HEK293 (cell line): ENCODE measurements at regions not wholly inside any gene's neighbourhood (a gene's known extent, or its start where the extent isn't known, plus 50 kb on each side); places are given as distances from the start of the nearest gene placed in this dataset.

Experiments used
- MEIS1 ChIP-seq: sonication (generic); formaldehyde crosslinking; IDR thresholded peaks from 2 replicates; pipeline ENCODE4 v1.8.1; 2022; ENCODE audit warnings: missing genetic modification reagents, mild to moderate bottlenecking, borderline replicate concordance
- RBAK ChIP-seq: fragments of 450-650 bp; formaldehyde crosslinking; IDR thresholded peaks from 2 replicates; pipeline ENCODE4 v1.5.1; 2016; ENCODE audit warnings: missing biosample characterization, missing genetic modification characterization
- ZNF112 ChIP-seq: fragments of 450-650 bp; formaldehyde crosslinking; IDR thresholded peaks from 2 replicates; pipeline ENCODE4 v1.5.0; 2017; ENCODE audit warnings: missing biosample characterization, missing genetic modification characterization
- ZNF146 ChIP-seq: fragments of 450-650 bp; formaldehyde crosslinking; IDR thresholded peaks from 2 replicates; pipeline ENCODE4 v1.5.1; 2016; ENCODE audit warnings: missing biosample characterization, missing genetic modification characterization
- ZNF16 ChIP-seq: fragments of 450-650 bp; formaldehyde crosslinking; IDR thresholded peaks from 2 replicates; pipeline ENCODE4 v1.5.1; 2016; ENCODE audit warnings: low read depth, missing biosample characterization, missing genetic modification characterization
- ZNF302 ChIP-seq: fragments of 450-650 bp; formaldehyde crosslinking; IDR thresholded peaks from 2 replicates; pipeline ENCODE4 v1.5.1; 2016; ENCODE audit warnings: missing biosample characterization, missing genetic modification characterization, low read depth
- ZNF341 ChIP-seq: fragments of 450-650 bp; formaldehyde crosslinking; IDR thresholded peaks from 2 replicates; pipeline ENCODE4; 2016; ENCODE audit warnings: low read depth, missing biosample characterization, missing genetic modification characterization
- ZNF391 ChIP-seq: fragments of 450-650 bp; formaldehyde crosslinking; IDR thresholded peaks from 2 replicates; pipeline ENCODE4 v1.5.1; 2016; ENCODE audit warnings: low read depth, missing biosample characterization, missing genetic modification characterization, borderline replicate concordance
- ZNF544 ChIP-seq: fragments of 450-650 bp; formaldehyde crosslinking; IDR thresholded peaks from 2 replicates; pipeline ENCODE4 v1.5.0; 2017; ENCODE audit warnings: missing biosample characterization, missing genetic modification characterization
- ZNF560 ChIP-seq: fragments of 450-650 bp; formaldehyde crosslinking; IDR thresholded peaks from 2 replicates; pipeline ENCODE4 v1.5.1; 2017; ENCODE audit warnings: missing biosample characterization, missing genetic modification characterization, borderline replicate concordance
- ZNF768 ChIP-seq: fragments of 450-650 bp; formaldehyde crosslinking; IDR thresholded peaks from 2 replicates; pipeline ENCODE4 v1.5.1; 2018; ENCODE audit warnings: missing biosample characterization, mild to moderate bottlenecking, missing genetic modification characterization
- TF ChIP-seq, protein P1 (sequence below): fragments of 450-650 bp; formaldehyde crosslinking; conservative IDR thresholded peaks from 2 replicates; pipeline ENCODE4 v1.5.1; 2016; ENCODE audit warnings: low read depth, missing biosample characterization, missing genetic modification characterization
- TF ChIP-seq, protein P2 (sequence below): fragments of 450-650 bp; formaldehyde crosslinking; IDR thresholded peaks from 2 replicates; pipeline ENCODE4 v1.5.1; 2016; ENCODE audit warnings: missing biosample characterization, missing genetic modification characterization, low read depth
- TF ChIP-seq, protein P3 (sequence below): fragments of 450-650 bp; formaldehyde crosslinking; IDR thresholded peaks from 2 replicates; pipeline ENCODE4 v1.5.1; 2016; ENCODE audit warnings: missing biosample characterization, missing genetic modification characterization
- TF ChIP-seq, protein P4 (sequence below): fragments of 450-650 bp; formaldehyde crosslinking; IDR thresholded peaks from 2 replicates; pipeline ENCODE4 v1.5.1; 2017; ENCODE audit warnings: missing biosample characterization, missing genetic modification characterization
- TF ChIP-seq, protein P5 (sequence below): fragments of 450-650 bp; formaldehyde crosslinking; IDR thresholded peaks from 2 replicates; pipeline ENCODE4 v1.5.1; 2016; ENCODE audit warnings: missing biosample characterization, missing genetic modification characterization, borderline replicate concordance
- TF ChIP-seq, protein P6 (sequence below): fragments of 450-650 bp; formaldehyde crosslinking; IDR thresholded peaks from 2 replicates; pipeline ENCODE4 v1.5.1; 2016; ENCODE audit warnings: missing biosample characterization, missing genetic modification characterization
- TF ChIP-seq, protein P7 (sequence below): fragments of 450-650 bp; formaldehyde crosslinking; IDR thresholded peaks from 2 replicates; pipeline ENCODE4; 2016; ENCODE audit warnings: missing biosample characterization, missing genetic modification characterization
- TF ChIP-seq, protein P8 (sequence below): fragments of 450-650 bp; formaldehyde crosslinking; IDR thresholded peaks from 2 replicates; pipeline ENCODE4 v1.5.1; 2016; ENCODE audit warnings: missing biosample characterization, missing genetic modification characterization
- TF ChIP-seq, protein P9 (sequence below): fragments of 450-650 bp; formaldehyde crosslinking; IDR thresholded peaks from 2 replicates; pipeline ENCODE4 v1.5.1; 2016; ENCODE audit warnings: missing biosample characterization, missing genetic modification characterization

DNA sequence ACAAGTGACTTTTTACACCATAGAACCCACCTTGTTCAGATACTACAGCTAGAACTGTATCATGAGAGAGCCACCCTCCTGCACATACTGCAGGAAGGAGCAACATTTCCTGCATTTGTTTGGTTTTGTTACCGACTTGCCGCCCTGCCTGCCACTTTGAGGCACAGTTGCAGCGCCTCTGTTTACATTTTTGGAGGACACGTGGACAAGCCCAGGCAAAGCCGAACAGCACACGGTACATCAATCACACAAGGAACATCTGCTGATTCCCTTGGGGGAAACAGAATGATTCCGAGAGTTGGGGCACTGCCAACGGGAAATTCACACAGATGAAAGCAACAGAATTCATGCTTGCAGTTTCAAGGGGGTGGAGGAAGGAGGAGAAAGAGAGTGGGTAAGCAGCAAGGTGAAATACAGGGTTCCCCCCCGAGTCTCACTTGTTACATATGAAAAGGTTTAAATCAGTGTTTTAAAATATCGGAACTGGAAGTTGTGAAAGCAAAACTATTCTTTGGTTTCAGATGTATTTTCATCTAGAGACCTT, 110.7 kb downstream of the BTG1 start (continued):
- TF ChIP-seq, protein P1, sequence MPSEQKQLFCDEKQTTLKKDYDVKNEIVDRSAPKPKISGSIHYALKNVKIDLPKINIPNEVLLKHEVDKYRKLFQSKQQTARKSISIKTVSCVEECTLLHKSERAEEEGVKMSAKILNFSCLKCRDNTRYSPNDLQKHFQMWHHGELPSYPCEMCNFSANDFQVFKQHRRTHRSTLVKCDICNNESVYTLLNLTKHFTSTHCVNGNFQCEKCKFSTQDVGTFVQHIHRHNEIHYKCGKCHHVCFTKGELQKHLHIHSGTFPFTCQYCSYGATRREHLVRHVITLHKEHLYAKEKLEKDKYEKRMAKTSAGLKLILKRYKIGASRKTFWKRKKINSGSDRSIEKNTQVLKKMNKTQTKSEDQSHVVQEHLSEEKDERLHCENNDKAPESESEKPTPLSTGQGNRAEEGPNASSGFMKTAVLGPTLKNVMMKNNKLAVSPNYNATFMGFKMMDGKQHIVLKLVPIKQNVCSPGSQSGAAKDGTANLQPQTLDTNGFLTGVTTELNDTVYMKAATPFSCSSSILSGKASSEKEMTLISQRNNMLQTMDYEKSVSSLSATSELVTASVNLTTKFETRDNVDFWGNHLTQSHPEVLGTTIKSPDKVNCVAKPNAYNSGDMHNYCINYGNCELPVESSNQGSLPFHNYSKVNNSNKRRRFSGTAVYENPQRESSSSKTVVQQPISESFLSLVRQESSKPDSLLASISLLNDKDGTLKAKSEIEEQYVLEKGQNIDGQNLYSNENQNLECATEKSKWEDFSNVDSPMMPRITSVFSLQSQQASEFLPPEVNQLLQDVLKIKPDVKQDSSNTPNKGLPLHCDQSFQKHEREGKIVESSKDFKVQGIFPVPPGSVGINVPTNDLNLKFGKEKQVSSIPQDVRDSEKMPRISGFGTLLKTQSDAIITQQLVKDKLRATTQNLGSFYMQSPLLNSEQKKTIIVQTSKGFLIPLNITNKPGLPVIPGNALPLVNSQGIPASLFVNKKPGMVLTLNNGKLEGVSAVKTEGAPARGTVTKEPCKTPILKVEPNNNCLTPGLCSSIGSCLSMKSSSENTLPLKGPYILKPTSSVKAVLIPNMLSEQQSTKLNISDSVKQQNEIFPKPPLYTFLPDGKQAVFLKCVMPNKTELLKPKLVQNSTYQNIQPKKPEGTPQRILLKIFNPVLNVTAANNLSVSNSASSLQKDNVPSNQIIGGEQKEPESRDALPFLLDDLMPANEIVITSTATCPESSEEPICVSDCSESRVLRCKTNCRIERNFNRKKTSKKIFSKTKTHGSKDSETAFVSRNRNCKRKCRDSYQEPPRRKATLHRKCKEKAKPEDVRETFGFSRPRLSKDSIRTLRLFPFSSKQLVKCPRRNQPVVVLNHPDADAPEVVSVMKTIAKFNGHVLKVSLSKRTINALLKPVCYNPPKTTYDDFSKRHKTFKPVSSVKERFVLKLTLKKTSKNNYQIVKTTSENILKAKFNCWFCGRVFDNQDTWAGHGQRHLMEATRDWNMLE (tag by site-specific recombination): no peak
- TF ChIP-seq, protein P2, sequence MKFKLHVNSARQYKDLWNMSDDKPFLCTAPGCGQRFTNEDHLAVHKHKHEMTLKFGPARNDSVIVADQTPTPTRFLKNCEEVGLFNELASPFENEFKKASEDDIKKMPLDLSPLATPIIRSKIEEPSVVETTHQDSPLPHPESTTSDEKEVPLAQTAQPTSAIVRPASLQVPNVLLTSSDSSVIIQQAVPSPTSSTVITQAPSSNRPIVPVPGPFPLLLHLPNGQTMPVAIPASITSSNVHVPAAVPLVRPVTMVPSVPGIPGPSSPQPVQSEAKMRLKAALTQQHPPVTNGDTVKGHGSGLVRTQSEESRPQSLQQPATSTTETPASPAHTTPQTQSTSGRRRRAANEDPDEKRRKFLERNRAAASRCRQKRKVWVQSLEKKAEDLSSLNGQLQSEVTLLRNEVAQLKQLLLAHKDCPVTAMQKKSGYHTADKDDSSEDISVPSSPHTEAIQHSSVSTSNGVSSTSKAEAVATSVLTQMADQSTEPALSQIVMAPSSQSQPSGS (tag by site-specific recombination): no peak
- TF ChIP-seq, protein P3, sequence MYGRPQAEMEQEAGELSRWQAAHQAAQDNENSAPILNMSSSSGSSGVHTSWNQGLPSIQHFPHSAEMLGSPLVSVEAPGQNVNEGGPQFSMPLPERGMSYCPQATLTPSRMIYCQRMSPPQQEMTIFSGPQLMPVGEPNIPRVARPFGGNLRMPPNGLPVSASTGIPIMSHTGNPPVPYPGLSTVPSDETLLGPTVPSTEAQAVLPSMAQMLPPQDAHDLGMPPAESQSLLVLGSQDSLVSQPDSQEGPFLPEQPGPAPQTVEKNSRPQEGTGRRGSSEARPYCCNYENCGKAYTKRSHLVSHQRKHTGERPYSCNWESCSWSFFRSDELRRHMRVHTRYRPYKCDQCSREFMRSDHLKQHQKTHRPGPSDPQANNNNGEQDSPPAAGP (tag by site-specific recombination): no peak
- TF ChIP-seq ZNF391 (no peak), ZNF768 (tag by site-specific recombination) (no peak), ZNF302 (tag by site-specific recombination) (no peak), MEIS1 (CRISPR knock-in tag) (no peak), ZNF112 (tag by site-specific recombination) (no peak), RBAK (tag by site-specific recombination) (no peak), ZNF16 (tag by site-specific recombination) (no peak), ZNF146 (tag by site-specific recombination) (no peak), ZNF560 (no peak), ZNF341 (tag by site-specific recombination) (no peak), ZNF544 (no peak)
- TF ChIP-seq, protein P4, sequence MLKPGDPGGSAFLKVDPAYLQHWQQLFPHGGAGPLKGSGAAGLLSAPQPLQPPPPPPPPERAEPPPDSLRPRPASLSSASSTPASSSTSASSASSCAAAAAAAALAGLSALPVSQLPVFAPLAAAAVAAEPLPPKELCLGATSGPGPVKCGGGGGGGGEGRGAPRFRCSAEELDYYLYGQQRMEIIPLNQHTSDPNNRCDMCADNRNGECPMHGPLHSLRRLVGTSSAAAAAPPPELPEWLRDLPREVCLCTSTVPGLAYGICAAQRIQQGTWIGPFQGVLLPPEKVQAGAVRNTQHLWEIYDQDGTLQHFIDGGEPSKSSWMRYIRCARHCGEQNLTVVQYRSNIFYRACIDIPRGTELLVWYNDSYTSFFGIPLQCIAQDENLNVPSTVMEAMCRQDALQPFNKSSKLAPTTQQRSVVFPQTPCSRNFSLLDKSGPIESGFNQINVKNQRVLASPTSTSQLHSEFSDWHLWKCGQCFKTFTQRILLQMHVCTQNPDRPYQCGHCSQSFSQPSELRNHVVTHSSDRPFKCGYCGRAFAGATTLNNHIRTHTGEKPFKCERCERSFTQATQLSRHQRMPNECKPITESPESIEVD (tag by site-specific recombination): no peak
- TF ChIP-seq, protein P5, sequence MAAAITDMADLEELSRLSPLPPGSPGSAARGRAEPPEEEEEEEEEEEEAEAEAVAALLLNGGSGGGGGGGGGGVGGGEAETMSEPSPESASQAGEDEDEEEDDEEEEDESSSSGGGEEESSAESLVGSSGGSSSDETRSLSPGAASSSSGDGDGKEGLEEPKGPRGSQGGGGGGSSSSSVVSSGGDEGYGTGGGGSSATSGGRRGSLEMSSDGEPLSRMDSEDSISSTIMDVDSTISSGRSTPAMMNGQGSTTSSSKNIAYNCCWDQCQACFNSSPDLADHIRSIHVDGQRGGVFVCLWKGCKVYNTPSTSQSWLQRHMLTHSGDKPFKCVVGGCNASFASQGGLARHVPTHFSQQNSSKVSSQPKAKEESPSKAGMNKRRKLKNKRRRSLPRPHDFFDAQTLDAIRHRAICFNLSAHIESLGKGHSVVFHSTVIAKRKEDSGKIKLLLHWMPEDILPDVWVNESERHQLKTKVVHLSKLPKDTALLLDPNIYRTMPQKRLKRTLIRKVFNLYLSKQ: no peak
- TF ChIP-seq, protein P6, sequence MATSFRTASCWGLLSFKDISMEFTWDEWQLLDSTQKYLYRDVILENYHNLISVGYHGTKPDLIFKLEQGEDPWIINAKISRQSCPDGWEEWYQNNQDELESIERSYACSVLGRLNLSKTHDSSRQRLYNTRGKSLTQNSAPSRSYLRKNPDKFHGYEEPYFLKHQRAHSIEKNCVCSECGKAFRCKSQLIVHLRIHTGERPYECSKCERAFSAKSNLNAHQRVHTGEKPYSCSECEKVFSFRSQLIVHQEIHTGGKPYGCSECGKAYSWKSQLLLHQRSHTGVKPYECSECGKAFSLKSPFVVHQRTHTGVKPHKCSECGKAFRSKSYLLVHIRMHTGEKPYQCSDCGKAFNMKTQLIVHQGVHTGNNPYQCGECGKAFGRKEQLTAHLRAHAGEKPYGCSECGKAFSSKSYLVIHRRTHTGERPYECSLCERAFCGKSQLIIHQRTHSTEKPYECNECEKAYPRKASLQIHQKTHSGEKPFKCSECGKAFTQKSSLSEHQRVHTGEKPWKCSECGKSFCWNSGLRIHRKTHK: no peak
- TF ChIP-seq, protein P7, sequence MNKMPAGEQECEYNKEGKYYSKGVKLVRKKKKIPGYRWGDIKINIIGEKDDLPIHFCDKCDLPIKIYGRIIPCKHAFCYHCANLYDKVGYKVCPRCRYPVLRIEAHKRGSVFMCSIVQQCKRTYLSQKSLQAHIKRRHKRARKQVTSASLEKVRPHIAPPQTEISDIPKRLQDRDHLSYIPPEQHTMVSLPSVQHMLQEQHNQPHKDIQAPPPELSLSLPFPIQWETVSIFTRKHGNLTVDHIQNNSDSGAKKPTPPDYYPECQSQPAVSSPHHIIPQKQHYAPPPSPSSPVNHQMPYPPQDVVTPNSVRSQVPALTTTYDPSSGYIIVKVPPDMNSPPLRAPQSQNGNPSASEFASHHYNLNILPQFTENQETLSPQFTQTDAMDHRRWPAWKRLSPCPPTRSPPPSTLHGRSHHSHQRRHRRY (tag by site-specific recombination): no peak
- TF ChIP-seq, protein P8, sequence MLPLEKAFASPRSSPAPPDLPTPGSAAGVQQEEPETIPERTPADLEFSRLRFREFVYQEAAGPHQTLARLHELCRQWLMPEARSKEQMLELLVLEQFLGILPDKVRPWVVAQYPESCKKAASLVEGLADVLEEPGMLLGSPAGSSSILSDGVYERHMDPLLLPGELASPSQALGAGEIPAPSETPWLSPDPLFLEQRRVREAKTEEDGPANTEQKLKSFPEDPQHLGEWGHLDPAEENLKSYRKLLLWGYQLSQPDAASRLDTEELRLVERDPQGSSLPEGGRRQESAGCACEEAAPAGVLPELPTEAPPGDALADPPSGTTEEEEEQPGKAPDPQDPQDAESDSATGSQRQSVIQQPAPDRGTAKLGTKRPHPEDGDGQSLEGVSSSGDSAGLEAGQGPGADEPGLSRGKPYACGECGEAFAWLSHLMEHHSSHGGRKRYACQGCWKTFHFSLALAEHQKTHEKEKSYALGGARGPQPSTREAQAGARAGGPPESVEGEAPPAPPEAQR (tag by site-specific recombination): no peak
- TF ChIP-seq, protein P9, sequence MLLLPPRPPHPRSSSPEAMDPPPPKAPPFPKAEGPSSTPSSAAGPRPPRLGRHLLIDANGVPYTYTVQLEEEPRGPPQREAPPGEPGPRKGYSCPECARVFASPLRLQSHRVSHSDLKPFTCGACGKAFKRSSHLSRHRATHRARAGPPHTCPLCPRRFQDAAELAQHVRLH: 0 out of 2 replicates have a peak, but pooled peaks have one; percentile 26
- TF ChIP-seq, all 188 proteins: peak for 29
